Activated CD4-positive, alpha-beta T cell treated with anti-CD3 and anti-CD28 coated beads, Interleukin-2, amount 10 ng/mL, durations not matched to agents 7 days and 5 days (primary cell): ENCODE measurements at regions not wholly inside any gene's neighbourhood (a gene's known extent, or its start where the extent isn't known, plus 50 kb on each side); places are given as distances from the start of the nearest gene placed in this dataset.

Source experiments
- CTCF ChIA-PET: fragments of 350-600 bp; sonication (Branson Sonifier 250); formaldehyde crosslinking; loops from one replicate; lab custom pipeline; 2021; ENCODE audit warnings: antibody characterized with exemption; lab: Charles Lee
- POLR2A ChIA-PET: fragments of 350-600 bp; sonication (Branson Sonifier 250); formaldehyde crosslinking; loops from one replicate; lab custom pipeline; 2021; ENCODE audit warnings: antibody characterized with exemption; lab: Charles Lee
- DNase-seq: peaks from one replicate; pipeline ENCODE4 v3.0.0-alpha.2; 2020
- H3K27ac Mint-ChIP-seq: one replicate; pipeline ENCODE4 v1.8.0; 2021; ENCODE audit warnings: mild to moderate bottlenecking, moderate library complexity, mixed read lengths
- H3K27me3 Mint-ChIP-seq: one replicate; pipeline ENCODE4 v1.8.0; 2021; ENCODE audit warnings: mixed read lengths
- H3K36me3 Mint-ChIP-seq: one replicate; pipeline ENCODE4 v1.8.0; 2021; ENCODE audit warnings: low read depth, mixed read lengths
- H3K4me1 Mint-ChIP-seq: one replicate; pipeline ENCODE4 v1.8.0; 2021; ENCODE audit warnings: mixed read lengths
- H3K4me3 Mint-ChIP-seq: one replicate; pipeline ENCODE4 v1.8.0; 2021; ENCODE audit warnings: mild to moderate bottlenecking, moderate library complexity, mixed read lengths
- H3K9me3 Mint-ChIP-seq: one replicate; pipeline ENCODE4 v1.8.0; 2021; ENCODE audit warnings: mixed read lengths

GRCh38 chr1:47511825-47512224 is 74.0 kb downstream of the FOXD2 start:
- ChIA-PET POLR2A (no interaction called here), CTCF (no interaction called here)
- Mint-ChIP-seq H3K4me3 (no peak overlapping the region), H3K9me3 (peaks cover 4% of the 10 kb centered on the region), H3K36me3 (no peaks in the 10 kb centered on the region), H3K27me3 (peaks cover 49% of the 10 kb centered on the region), H3K27ac (no peak overlapping the region), H3K4me1 (no peaks in the 10 kb centered on the region)
- no peak for DNase-seq

DNA sequence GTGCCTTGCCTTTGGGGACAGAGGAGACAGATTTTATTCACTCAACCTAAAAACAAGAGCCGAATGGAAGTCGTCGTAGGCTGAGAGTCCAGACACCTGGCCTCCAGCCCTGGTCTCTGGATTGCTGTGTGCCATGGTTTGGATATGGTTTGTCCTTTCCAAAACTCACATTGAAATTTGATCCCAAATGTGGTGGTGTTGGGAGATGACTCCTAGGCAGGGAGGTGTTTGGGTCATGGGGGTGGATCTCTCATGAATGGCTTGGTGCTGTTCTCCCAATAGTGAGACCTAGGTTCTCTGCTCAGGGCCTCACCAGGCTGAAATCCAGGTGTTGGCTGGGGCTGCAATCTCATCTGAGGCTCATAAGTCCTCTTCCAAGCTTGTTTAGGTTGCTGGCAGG is 75.5 kb downstream of the FOXD2 start:
- H3K4me1 Mint-ChIP-seq = no peaks in the 10 kb centered on the region
- peaks cover 45% of the 10 kb centered on the region for H3K27me3 Mint-ChIP-seq

DNA sequence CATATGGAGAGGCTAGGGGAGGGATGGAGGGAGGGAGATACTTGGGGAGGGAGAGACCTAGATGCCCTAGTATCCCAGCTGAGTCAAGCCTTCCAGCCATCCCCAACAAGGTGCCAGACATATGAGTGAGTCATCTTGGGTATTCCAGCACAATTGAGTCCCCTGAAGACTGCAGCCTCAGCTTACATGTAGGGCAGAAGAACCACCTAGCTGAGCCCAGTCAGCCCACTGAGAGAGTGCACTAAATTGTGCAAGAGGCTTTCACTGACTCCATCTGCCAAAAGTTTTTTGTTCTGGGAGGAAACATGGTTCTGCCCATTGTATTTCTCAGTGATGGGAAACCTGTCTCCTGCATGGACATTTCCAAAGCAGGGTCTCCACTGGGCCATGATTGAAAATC is 76.4 kb downstream of the FOXD2 start:
- no peaks in the 10 kb centered on the region for H3K36me3 Mint-ChIP-seq
- peaks cover 4% of the 10 kb centered on the region for H3K9me3 Mint-ChIP-seq
- no peak for DNase-seq
- peaks cover 38% of the 10 kb centered on the region for H3K27me3 Mint-ChIP-seq
- H3K4me3 Mint-ChIP-seq = no peak overlapping the region
- no peaks in the 10 kb centered on the region for H3K4me1 Mint-ChIP-seq
- ChIA-PET POLR2A (no interaction called here), CTCF (no interaction called here)
- H3K27ac Mint-ChIP-seq = no peak overlapping the region

More for the DNA sequence above, 75.5 kb downstream of the FOXD2 start:
- DNase-seq = no peak
- POLR2A ChIA-PET = no interaction called here
- CTCF ChIA-PET = interaction anchor here (1.1 kb wide), 1 partner anchor 29 kb away, joined by 3 read pairs; no protein-coding TSS in a partner anchor
- Mint-ChIP-seq H3K36me3 (no peaks in the 10 kb centered on the region), H3K4me3 (no peak overlapping the region), H3K27ac (no peak overlapping the region), H3K9me3 (peaks cover 4% of the 10 kb centered on the region)

DNA sequence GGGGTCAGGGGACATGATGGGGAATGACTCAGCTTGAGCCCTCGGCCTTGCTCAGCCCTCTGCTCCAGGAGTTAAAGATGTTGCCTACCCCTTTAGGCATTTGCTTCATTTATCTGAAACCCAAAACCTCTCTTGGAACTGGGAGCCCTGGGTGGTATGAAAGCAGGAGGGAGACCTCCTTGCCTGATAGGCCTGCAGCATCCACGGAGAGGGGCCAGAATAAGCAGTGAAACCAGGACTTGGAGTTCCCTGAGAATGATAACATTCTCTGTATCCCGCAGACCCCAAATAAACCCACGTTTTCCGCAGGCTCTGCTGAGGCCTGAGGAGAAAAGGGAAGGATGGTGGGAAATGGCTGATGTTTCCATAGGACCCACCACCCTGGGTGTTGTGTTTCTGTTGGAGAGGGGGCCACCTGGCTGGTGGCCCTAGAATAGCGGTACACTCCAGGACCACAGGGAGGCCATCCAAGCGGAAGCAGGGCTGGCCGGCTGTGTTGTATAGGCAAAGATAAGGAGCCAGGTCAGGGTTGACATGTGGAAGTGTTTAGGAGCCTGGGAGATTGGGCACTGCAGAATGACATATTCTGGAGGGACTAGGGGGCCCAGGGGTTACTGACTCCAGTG is 77.4 kb downstream of the FOXD2 start:
- ChIA-PET POLR2A (no interaction called here), CTCF (no interaction called here)
- no peak overlapping the region for H3K27ac Mint-ChIP-seq
- no peaks in the 10 kb centered on the region for H3K4me1 Mint-ChIP-seq
- peaks cover 27% of the 10 kb centered on the region for H3K27me3 Mint-ChIP-seq
- no peak overlapping the region for H3K4me3 Mint-ChIP-seq
- no peak for DNase-seq
- H3K36me3 Mint-ChIP-seq = no peaks in the 10 kb centered on the region
- H3K9me3 Mint-ChIP-seq = peaks cover 4% of the 10 kb centered on the region

- Mint-ChIP-seq H3K9me3 (peaks cover 4% of the 10 kb centered on the region), H3K27ac (no peak overlapping the region), H3K4me3 (no peak overlapping the region), H3K36me3 (no peaks in the 10 kb centered on the region), H3K27me3 (peaks cover 16% of the 10 kb centered on the region), H3K4me1 (no peaks in the 10 kb centered on the region)
- DNase-seq = no peak
- CTCF ChIA-PET = interaction anchor here (0.9 to 1.1 kb wide), 3 partner anchors 13 to 80 kb away, joined by 3 read pairs; partner anchors contain the start of gene FOXD2
- POLR2A ChIA-PET = no interaction called here
These were observed 80.1 kb downstream of the FOXD2 start for GRCh38 chr1:47517946-47518345.

GRCh38 chr1:47519491-47519890 is 81.6 kb downstream of the FOXD2 start:
- no peak for DNase-seq
- H3K4me1 Mint-ChIP-seq = no peaks in the 10 kb centered on the region
- H3K27ac Mint-ChIP-seq = no peak overlapping the region
- CTCF ChIA-PET = interaction anchor here (0.6 to 0.8 kb wide), 2 partner anchors 11 to 31 kb away, joined by 3 read pairs; no protein-coding TSS in a partner anchor
- no peaks in the 10 kb centered on the region for H3K36me3 Mint-ChIP-seq
- POLR2A ChIA-PET = no interaction called here
- H3K9me3 Mint-ChIP-seq = no peaks in the 10 kb centered on the region
- H3K27me3 Mint-ChIP-seq = peaks cover 20% of the 10 kb centered on the region
- H3K4me3 Mint-ChIP-seq = no peak overlapping the region

DNA sequence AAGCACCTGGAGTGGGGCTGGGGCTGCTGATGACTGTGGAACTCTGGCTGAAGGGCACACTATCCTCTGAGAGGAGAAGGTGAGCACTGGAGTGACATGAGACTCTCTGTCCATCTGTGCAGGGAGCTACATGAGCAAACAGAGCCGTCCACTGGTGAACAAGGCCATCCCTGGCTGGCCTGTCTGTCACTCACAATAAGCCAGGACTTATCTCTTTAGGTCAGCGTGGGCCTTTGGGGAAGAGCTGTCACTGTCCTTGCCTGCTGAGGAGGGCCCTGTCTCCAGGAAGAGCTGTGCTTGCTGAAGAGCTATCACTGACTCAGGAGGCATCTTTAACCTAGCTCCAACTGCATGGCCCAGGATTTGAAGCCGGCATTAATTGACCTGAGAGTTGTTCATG is 82.1 kb downstream of the FOXD2 start:
- POLR2A ChIA-PET = no interaction called here
- H3K36me3 Mint-ChIP-seq = no peaks in the 10 kb centered on the region
- CTCF ChIA-PET = interaction anchor here (0.8 kb wide), 1 partner anchor 10 kb away, joined by 3 read pairs; no protein-coding TSS in a partner anchor
- no peak overlapping the region for H3K4me3 Mint-ChIP-seq
- DNase-seq = no peak
- peaks cover 25% of the 10 kb centered on the region for H3K27me3 Mint-ChIP-seq
- no peak overlapping the region for H3K27ac Mint-ChIP-seq
- H3K4me1 Mint-ChIP-seq = no peaks in the 10 kb centered on the region
- H3K9me3 Mint-ChIP-seq = no peaks in the 10 kb centered on the region

DNA sequence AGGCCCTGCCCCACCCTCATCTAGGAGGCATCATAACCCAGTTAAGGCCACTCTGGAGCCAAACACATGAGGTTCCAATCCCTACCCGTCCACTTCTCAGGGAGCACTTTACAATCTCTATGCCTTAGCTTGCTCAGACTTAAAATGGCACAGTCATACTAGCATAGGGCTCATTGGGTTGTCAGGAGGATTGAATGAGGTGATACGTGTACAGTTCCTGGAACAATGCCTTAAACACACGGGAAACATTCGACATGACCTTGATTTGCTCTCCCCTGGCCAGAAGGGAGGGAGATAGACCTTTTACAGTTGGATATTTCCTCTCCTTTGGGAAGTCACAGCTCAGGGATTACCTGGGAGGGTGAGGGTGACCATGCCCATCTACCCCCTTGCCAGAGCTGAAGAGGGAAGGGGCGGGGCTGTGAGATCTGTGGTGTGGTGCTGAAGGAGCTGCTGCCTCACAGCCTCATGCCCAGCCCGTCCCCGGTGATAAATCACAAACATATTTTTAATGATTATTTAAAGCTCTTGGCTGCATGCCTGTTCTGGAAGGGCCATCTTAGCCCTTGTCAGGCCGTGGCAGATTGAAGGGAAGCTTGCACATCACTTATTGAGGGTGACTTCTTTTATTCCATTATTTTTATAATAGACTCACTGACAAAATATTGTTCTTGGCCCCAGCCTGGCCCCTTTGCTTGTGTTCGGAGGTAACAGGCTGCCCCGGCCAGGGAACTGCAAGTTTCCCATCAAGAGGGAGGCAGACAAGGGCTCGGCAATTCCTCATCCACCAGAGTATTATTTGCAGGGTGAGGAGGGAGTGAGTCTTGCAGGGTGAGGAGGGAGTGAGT is 83.4 kb downstream of the FOXD2 start:
- no peaks in the 10 kb centered on the region for H3K4me1 Mint-ChIP-seq
- CTCF ChIA-PET = no interaction called here

GRCh38 chr1:47522935-47523834 is 85.3 kb downstream of the FOXD2 start:
- Mint-ChIP-seq H3K4me3 (no peak overlapping the region), H3K36me3 (no peaks in the 10 kb centered on the region), H3K27me3 (peaks cover 36% of the 10 kb centered on the region), H3K9me3 (peaks cover 2% of the 10 kb centered on the region), H3K4me1 (no peaks in the 10 kb centered on the region), H3K27ac (no peak overlapping the region)
- DNase-seq = no peak
- ChIA-PET CTCF (no interaction called here), POLR2A (no interaction called here)

More for the DNA sequence above, 83.4 kb downstream of the FOXD2 start:
- Mint-ChIP-seq H3K27me3 (peaks cover 31% of the 10 kb centered on the region), H3K27ac (no peak overlapping the region), H3K36me3 (no peaks in the 10 kb centered on the region), H3K9me3 (no peaks in the 10 kb centered on the region), H3K4me3 (no peak overlapping the region)
- POLR2A ChIA-PET = no interaction called here
- no peak for DNase-seq

GRCh38 chr1:47523835-47524215 is 86.0 kb downstream of the FOXD2 start:
- POLR2A ChIA-PET = no interaction called here
- peaks cover 36% of the 10 kb centered on the region for H3K27me3 Mint-ChIP-seq
- H3K9me3 Mint-ChIP-seq = peaks cover 3% of the 10 kb centered on the region
- no peaks in the 10 kb centered on the region for H3K4me1 Mint-ChIP-seq
- no peaks in the 10 kb centered on the region for H3K36me3 Mint-ChIP-seq
- CTCF ChIA-PET = no interaction called here
- H3K4me3 Mint-ChIP-seq = no peak overlapping the region
- DNase-seq = no peak
- no peak overlapping the region for H3K27ac Mint-ChIP-seq

DNA sequence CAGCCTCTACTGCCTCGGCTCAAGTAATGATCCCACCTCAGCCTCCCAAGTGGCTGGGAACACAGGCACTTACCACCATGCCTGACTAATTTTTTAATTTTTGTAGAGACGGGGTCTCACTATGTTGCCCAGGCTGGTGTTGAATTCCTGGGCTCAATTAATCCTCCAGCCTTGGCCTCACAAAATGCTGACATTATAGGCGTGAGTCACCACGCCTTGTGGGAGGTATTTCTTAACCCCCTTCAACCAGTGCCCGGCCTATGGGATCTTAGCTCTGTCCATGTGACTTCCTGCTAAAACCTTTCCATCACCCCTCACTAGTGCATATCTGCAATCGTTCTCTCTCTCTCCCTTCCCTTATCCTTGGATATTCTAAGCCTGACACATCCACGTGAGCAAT is 86.4 kb downstream of the FOXD2 start:
- H3K4me1 Mint-ChIP-seq = no peaks in the 10 kb centered on the region
- H3K4me3 Mint-ChIP-seq = no peak overlapping the region
- POLR2A ChIA-PET = no interaction called here
- H3K36me3 Mint-ChIP-seq = no peaks in the 10 kb centered on the region
- no peak overlapping the region for H3K27ac Mint-ChIP-seq
- CTCF ChIA-PET = interaction anchor here (0.6 kb wide), 1 partner anchor 109 kb away, joined by 3 read pairs; no protein-coding TSS in a partner anchor
- H3K27me3 Mint-ChIP-seq = peaks cover 36% of the 10 kb centered on the region
- DNase-seq = no peak
- H3K9me3 Mint-ChIP-seq = peaks cover 7% of the 10 kb centered on the region

DNA sequence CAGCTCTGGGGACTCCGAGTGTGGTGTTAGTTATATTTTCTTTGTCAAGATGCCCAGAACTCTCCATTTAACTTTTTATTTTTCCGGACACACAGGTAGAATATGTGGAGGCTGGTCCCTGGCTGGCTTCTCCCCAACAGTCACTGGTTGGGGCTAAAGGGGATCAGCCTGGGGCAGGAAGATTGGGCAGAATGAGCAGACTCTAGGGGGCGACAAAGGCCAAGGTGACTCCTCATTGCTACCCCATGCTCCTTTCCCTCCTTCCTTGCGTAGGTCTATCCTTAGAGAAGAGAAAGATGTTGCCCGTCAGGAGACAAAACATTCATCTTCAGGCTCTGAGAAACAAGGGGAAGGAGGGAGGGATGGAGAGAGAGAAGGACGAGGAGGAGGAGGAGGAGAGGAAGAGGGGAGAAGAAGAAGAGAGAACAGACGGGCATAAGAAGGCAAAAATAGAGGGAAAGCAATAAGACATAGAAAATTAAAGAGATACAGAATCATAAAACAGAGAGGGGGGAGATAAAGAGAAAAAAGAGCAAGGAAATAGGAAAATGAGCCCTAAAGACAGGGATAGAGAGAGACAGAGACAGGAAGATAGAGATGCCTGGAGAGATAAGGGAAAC is 89.9 kb downstream of the FOXD2 start:
- Mint-ChIP-seq H3K36me3 (no peaks in the 10 kb centered on the region), H3K27ac (peak overlapping the region; percentile 54), H3K27me3 (peaks cover 53% of the 10 kb centered on the region), H3K4me3 (no peak overlapping the region), H3K9me3 (peaks cover 8% of the 10 kb centered on the region), H3K4me1 (no peaks in the 10 kb centered on the region)
- POLR2A ChIA-PET = no interaction called here
- CTCF ChIA-PET = no interaction called here
- no peak for DNase-seq
